ENCODE measurements at regions not wholly inside any gene's neighbourhood (a gene's known extent, or its start where the extent isn't known, plus 50 kb on each side); places are given as distances from the start of the nearest gene placed in this dataset.

DNA sequence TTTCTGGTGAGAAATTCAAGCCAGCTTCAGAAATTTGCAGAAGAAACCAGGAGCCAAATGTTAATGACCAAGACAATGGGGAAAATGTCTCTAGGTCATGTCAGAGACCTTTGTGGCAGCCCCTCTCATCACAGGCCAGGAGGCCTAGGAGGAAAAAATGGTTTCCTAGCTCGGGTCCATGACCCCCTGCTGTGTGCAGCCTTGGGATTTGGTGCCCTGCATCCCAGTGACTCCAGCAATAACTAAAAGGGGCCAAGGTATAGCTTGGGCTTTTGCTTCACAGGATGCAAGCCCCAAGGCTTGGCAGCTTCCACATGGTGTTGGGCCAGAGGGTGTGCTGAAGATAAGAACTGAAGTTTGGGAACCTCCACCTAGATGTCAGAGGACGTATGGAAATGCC is 814.7 kb upstream of the SLIT2 start:
- TF ChIP-seq ARNT (IDR thresholded peaks at IDR 0.05) (no peak), EHMT2 (IDR thresholded peaks at IDR 0.05; ENCODE audit: borderline replicate concordance, low read depth, low read length) (no peak), ARNTL (CRISPR knock-in tag; IDR thresholded peaks at IDR 0.05) (no peak), RAD21 (CRISPR knock-in tag; IDR thresholded peaks at IDR 0.05) (no peak), JUNB (CRISPR knock-in tag; IDR thresholded peaks at IDR 0.05; ENCODE audit: borderline replicate concordance) (no peak), TEAD3 (CRISPR knock-in tag; optimal IDR thresholded peaks at IDR 0.05; ENCODE audit: borderline replicate concordance) (no peak), ZC3H4 (CRISPR knock-in tag; IDR thresholded peaks at IDR 0.05; ENCODE audit: borderline replicate concordance) (no peak), ATF5 (CRISPR knock-in tag; IDR thresholded peaks at IDR 0.05; ENCODE audit: low read depth) (no peak), ZMYM3 (CRISPR knock-in tag; IDR thresholded peaks at IDR 0.05) (no peak), POLR2A (IDR thresholded peaks at IDR 0.05; ENCODE audit: insufficient read depth in 1 of 2, low read depth in 2 of 2, low read length in 2 of 2) (no peak), CCAR2 (optimal IDR thresholded peaks at IDR 0.05; ENCODE audit: low read depth, low read length) (no peak), ISX (CRISPR knock-in tag; conservative IDR thresholded peaks at IDR 0.05) (no peak)
- TF ChIP-seq, protein P1, sequence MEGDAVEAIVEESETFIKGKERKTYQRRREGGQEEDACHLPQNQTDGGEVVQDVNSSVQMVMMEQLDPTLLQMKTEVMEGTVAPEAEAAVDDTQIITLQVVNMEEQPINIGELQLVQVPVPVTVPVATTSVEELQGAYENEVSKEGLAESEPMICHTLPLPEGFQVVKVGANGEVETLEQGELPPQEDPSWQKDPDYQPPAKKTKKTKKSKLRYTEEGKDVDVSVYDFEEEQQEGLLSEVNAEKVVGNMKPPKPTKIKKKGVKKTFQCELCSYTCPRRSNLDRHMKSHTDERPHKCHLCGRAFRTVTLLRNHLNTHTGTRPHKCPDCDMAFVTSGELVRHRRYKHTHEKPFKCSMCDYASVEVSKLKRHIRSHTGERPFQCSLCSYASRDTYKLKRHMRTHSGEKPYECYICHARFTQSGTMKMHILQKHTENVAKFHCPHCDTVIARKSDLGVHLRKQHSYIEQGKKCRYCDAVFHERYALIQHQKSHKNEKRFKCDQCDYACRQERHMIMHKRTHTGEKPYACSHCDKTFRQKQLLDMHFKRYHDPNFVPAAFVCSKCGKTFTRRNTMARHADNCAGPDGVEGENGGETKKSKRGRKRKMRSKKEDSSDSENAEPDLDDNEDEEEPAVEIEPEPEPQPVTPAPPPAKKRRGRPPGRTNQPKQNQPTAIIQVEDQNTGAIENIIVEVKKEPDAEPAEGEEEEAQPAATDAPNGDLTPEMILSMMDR (CRISPR knock-in tag; IDR thresholded peaks at IDR 0.05) = no peak

All from HepG2 (cell line).